GM12878 (cell line): ENCODE measurements at regions not wholly inside any gene's neighbourhood (a gene's known extent, or its start where the extent isn't known, plus 50 kb on each side); places are given as distances from the start of the nearest gene placed in this dataset.

Experiments
- ATAC-seq: fragments of 200-7000 bp; cut with Tn5 transposase; 3 replicates; pipeline ENCODE4 v1.9.1; 2020; ENCODE audit warnings: mild to moderate bottlenecking, moderate library complexity
- BruUV-seq: library from RNA; stranded (reverse); fragments of 400-500 nt; replicated peaks from 2 replicates; lab custom pipeline; 2021; lab: Mats Ljungman, UMichigan
- CTCF ChIA-PET: fragments of 300-600 bp; sonication (Branson Sonifier 250); formaldehyde crosslinking; extraction: SDS; loops from one replicate; lab custom pipeline; 2021; ENCODE audit warnings: inconsistent platforms; lab: Yijun Ruan, JAX
- POLR2A ChIA-PET: fragments of 350-600 bp; formaldehyde crosslinking; extraction: SDS; loops from one replicate; lab custom pipeline; 2021; ENCODE audit warnings: inconsistent platforms; lab: Charles Lee
- RAD21 ChIA-PET: fragments of 300-600 bp; sonication (Branson Sonifier 250); formaldehyde crosslinking; loops from one replicate; lab custom pipeline; 2023; ENCODE audit warnings: antibody characterized with exemption; ENCODE audit not compliant: unreplicated experiment; lab: Charles Lee
- SMC1A ChIA-PET: fragments of 300-600 bp; sonication (Branson Sonifier 250); formaldehyde crosslinking; loops from one replicate; lab custom pipeline; 2023; ENCODE audit not compliant: unreplicated experiment, uncharacterized antibody; lab: Charles Lee
- DNase-seq: peaks from one replicate; pipeline ENCODE4 v3.0.0-alpha.2; 2011; ENCODE audit warnings: low read depth, low spot score
- FAIRE-seq: peaks from 3 replicates; lab custom pipeline; 2011; peaks lifted over from hg19 to GRCh38; lab: Jason Lieb, UNC
- H2AFZ ChIP-seq: 2 replicates; pipeline ENCODE4 v1.6.0; 2011; ENCODE audit warnings: low read depth, low read length, control low read depth; ENCODE audit not compliant: control insufficient read depth
- H3K27ac ChIP-seq: 2 replicates; pipeline ENCODE4 v1.5.1; 2011; ENCODE audit warnings: control low read depth; ENCODE audit not compliant: control insufficient read depth, insufficient read depth
- H3K27me3 ChIP-seq, 2 experiments: replicated peaks in 1 of 2; 2 replicates each; pipeline versions ENCODE4 v1.6.0 to v1.6.1; 2011; ENCODE audit warnings: low read length in 1 of 2; ENCODE audit not compliant: control insufficient read depth in 2 of 2, insufficient read depth in 2 of 2
- H3K36me3 ChIP-seq, 2 experiments: 2 replicates each; pipeline ENCODE4 v1.5.1; 2011; ENCODE audit warnings: low read length in 1 of 2; ENCODE audit not compliant: control insufficient read depth in 2 of 2, insufficient read depth in 2 of 2
- H3K4me1 ChIP-seq: 2 replicates; pipeline ENCODE4 v1.6.1; 2011; ENCODE audit warnings: mild to moderate bottlenecking, low read length, moderate library complexity, mixed read lengths; ENCODE audit not compliant: control insufficient read depth, insufficient read depth
- H3K4me2 ChIP-seq: 2 replicates; pipeline ENCODE4 v1.6.0; 2011; ENCODE audit warnings: control low read depth; ENCODE audit not compliant: control insufficient read depth, insufficient read depth
- H3K4me3 ChIP-seq: fragments of 200-600 bp; sonication (generic); 2 replicates; pipeline ENCODE4 v1.5.1; 2016
- H3K79me2 ChIP-seq: 2 replicates; pipeline ENCODE4 v1.6.0; 2011; ENCODE audit warnings: low read length; ENCODE audit not compliant: control insufficient read depth, insufficient read depth
- H3K9ac ChIP-seq: 2 replicates; pipeline ENCODE4 v1.8.0; 2011; ENCODE audit warnings: low read length, control low read depth, mixed read lengths; ENCODE audit not compliant: control insufficient read depth, insufficient read depth
- H3K9me3 ChIP-seq: replicated peaks from 3 replicates; pipeline ENCODE4 v1.5.1; 2011; ENCODE audit warnings: mild to moderate bottlenecking, low read length; ENCODE audit not compliant: control insufficient read depth, insufficient read depth
- H4K20me1 ChIP-seq: 2 replicates; pipeline ENCODE4 v1.6.0; 2011; ENCODE audit not compliant: control insufficient read depth, insufficient read depth
- CHD2 ChIP-seq: IDR thresholded peaks from 2 replicates; pipeline ENCODE4 v1.6.1; 2011; ENCODE audit warnings: low read depth, low read length, improper control_type of control experiment, borderline replicate concordance
- CHD4 ChIP-seq: fragments of 200-600 bp; sonication (generic); IDR thresholded peaks from 2 replicates; pipeline ENCODE4 v1.6.1; 2016; ENCODE audit warnings: mild to moderate bottlenecking
- ETV6 ChIP-seq, 2 experiments: fragments of 450-650 bp in 1 of 2; IDR thresholded peaks in 1 of 2; conservative IDR thresholded peaks in 1 of 2; 2 replicates each; pipeline ENCODE4 v1.6.1; 2014; ENCODE audit warnings: antibody characterized with exemption in 1 of 2, borderline replicate concordance in 1 of 2, low read depth in 1 of 2, mild to moderate bottlenecking in 1 of 2, moderate library complexity in 1 of 2
- JUNB ChIP-seq: IDR thresholded peaks from 2 replicates; pipeline ENCODE4 v1.6.1; 2016; ENCODE audit warnings: antibody characterized with exemption, mild to moderate bottlenecking
- JUND ChIP-seq: IDR thresholded peaks from 2 replicates; pipeline ENCODE4 v1.6.1; 2012; ENCODE audit warnings: low read depth, mild to moderate bottlenecking, low read length, improper control_type of control experiment, moderate library complexity
- LARP7 ChIP-seq: fragments of 450-650 bp; IDR thresholded peaks from 2 replicates; pipeline ENCODE4 v1.6.1; 2017; ENCODE audit warnings: mild to moderate bottlenecking
- NBN ChIP-seq: fragments of 450-650 bp; IDR thresholded peaks from 2 replicates; pipeline ENCODE4 v1.6.1; 2016
- NRF1 ChIP-seq: conservative IDR thresholded peaks from 2 replicates; pipeline ENCODE4 v1.6.1; 2011; ENCODE audit warnings: mild to moderate bottlenecking, low read depth, low read length, improper control_type of control experiment
- PRDM15 ChIP-seq: fragments of 450-650 bp; formaldehyde crosslinking; IDR thresholded peaks from 2 replicates; pipeline ENCODE4 v1.4.0; 2020; ENCODE audit warnings: mild to moderate bottlenecking, moderate library complexity
- RBBP5 ChIP-seq: fragments of 200-600 bp; sonication (generic); conservative IDR thresholded peaks from 2 replicates; pipeline ENCODE4 v1.6.1; 2016
- SMAD1 ChIP-seq: fragments of 450-650 bp; IDR thresholded peaks from 2 replicates; pipeline ENCODE4 v1.6.1; 2018; ENCODE audit warnings: mild to moderate bottlenecking, low read depth; ENCODE audit not compliant: partially characterized antibody
- SMAD5 ChIP-seq: IDR thresholded peaks from 2 replicates; pipeline ENCODE4 v1.6.1; 2016; ENCODE audit warnings: antibody characterized with exemption, low read depth
- SREBF1 ChIP-seq: IDR thresholded peaks from 2 replicates; pipeline ENCODE4 v1.6.1; 2012; ENCODE audit warnings: mild to moderate bottlenecking, low read length
- TARDBP ChIP-seq: IDR thresholded peaks from 2 replicates; pipeline ENCODE4 v1.6.1; 2016; ENCODE audit warnings: borderline replicate concordance
- ZNF384 ChIP-seq: IDR thresholded peaks from 2 replicates; pipeline ENCODE4 v1.6.1; 2012; ENCODE audit warnings: low read depth, mild to moderate bottlenecking, low read length, improper control_type of control experiment, borderline replicate concordance
- ZNF622 ChIP-seq: fragments of 450-650 bp; IDR thresholded peaks from 2 replicates; pipeline ENCODE4 v1.6.1; 2017; ENCODE audit warnings: mild to moderate bottlenecking, inconsistent platforms
- ZSCAN29 ChIP-seq: fragments of 450-650 bp; IDR thresholded peaks from 2 replicates; pipeline ENCODE4 v1.6.1; 2017; ENCODE audit warnings: mild to moderate bottlenecking, moderate library complexity
- WGBS: methylation state at CpG from one replicate; pipeline ENCODE4 v1.1.6; 2016; ENCODE audit warnings: low lambda C conversion rate; ENCODE audit not compliant: insufficient replicate concordance, insufficient coverage; ENCODE audit errors: missing lambda C conversion rate; 5-methylcytosine and 5-hydroxymethylcytosine counted together
- in situ Hi-C: fragments of 300-500 bp; cut with MboI; formaldehyde crosslinking; loops from 9 replicates; pipeline ENCODE4 v1.14.3; 2018; ENCODE audit warnings: mixed read lengths
- intact Hi-C: fragments of 100-400 bp; cut with micrococcal nuclease; formaldehyde crosslinking; loops from one replicate; pipeline ENCODE4 v1.14.2; 2022; ENCODE audit not compliant: unreplicated experiment
- TF ChIP-seq, protein P1 (sequence below): fragments of 450-650 bp; IDR thresholded peaks from 2 replicates; pipeline ENCODE4 v1.6.1; 2018; ENCODE audit warnings: mild to moderate bottlenecking, low read depth, moderate library complexity; ENCODE audit not compliant: partially characterized antibody

DNA sequence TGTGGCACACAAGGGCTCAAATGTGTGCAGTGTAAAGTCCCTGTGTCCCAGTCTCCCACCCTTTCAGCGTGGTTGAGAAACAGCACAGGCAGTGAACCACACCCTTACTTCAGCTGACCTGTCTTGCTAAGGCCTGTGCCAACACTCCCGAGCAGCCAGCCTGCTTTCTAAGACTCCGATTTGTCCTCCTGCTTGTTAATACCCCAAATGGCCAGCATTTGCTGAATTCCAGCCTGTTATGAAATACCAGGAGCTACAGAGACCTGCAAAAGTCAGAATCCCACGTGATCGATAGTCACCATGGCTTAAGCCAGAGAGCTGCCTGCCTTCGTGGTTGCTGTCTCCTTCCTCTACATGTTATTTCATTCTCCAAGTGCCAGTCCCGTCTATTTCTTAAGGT is 200.5 kb downstream of the FGF9 start:
- no peaks in the 10 kb centered on the region for H3K4me1 ChIP-seq
- TF ChIP-seq PRDM15 (CRISPR knock-in tag): no peak
- TF ChIP-seq JUNB: no peak
- TF ChIP-seq NBN: no peak
- TF ChIP-seq TARDBP: no peak
- TF ChIP-seq SMAD5: no peak
- TF ChIP-seq, protein P1, sequence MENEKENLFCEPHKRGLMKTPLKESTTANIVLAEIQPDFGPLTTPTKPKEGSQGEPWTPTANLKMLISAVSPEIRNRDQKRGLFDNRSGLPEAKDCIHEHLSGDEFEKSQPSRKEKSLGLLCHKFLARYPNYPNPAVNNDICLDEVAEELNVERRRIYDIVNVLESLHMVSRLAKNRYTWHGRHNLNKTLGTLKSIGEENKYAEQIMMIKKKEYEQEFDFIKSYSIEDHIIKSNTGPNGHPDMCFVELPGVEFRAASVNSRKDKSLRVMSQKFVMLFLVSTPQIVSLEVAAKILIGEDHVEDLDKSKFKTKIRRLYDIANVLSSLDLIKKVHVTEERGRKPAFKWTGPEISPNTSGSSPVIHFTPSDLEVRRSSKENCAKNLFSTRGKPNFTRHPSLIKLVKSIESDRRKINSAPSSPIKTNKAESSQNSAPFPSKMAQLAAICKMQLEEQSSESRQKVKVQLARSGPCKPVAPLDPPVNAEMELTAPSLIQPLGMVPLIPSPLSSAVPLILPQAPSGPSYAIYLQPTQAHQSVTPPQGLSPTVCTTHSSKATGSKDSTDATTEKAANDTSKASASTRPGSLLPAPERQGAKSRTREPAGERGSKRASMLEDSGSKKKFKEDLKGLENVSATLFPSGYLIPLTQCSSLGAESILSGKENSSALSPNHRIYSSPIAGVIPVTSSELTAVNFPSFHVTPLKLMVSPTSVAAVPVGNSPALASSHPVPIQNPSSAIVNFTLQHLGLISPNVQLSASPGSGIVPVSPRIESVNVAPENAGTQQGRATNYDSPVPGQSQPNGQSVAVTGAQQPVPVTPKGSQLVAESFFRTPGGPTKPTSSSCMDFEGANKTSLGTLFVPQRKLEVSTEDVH: no peak
- no peak for TF ChIP-seq SMAD1
- TF ChIP-seq NRF1: no peak
- TF ChIP-seq CHD4: no peak
- TF ChIP-seq LARP7: no peak
- TF ChIP-seq ZSCAN29: no peak
- no peak for TF ChIP-seq ZNF384
- no peak for TF ChIP-seq ZNF622
- TF ChIP-seq JUND: no peak
- no peak for TF ChIP-seq ETV6 (conservative IDR thresholded peaks at IDR 0.05 in 1 of 2, IDR thresholded peaks at IDR 0.05 in 1 of 2; ENCODE audit: borderline replicate concordance in 1 of 2, low read depth in 1 of 2)
- TF ChIP-seq RBBP5: no peak
- TF ChIP-seq CHD2: no peak
- TF ChIP-seq SREBF1: no peak
- CTCF ChIA-PET: interaction anchor here (1.9 kb wide), 1 partner anchor 234 kb away, joined by 4 read pairs; no protein-coding TSS in a partner anchor
- intact Hi-C loops (no loop called here), in situ Hi-C loops (no loop called here)
- H3K27ac ChIP-seq: no peak overlapping the region
- no peaks in the 10 kb centered on the region for H3K9me3 ChIP-seq
- H3K79me2 ChIP-seq: no peaks in the 10 kb centered on the region
- no peaks in the 10 kb centered on the region for H4K20me1 ChIP-seq
- DNase-seq (no peak), FAIRE-seq (no peak), ATAC-seq (no peak)
- POLR2A ChIA-PET: no interaction called here
- no peak overlapping the region for H3K9ac ChIP-seq
- RAD21 ChIA-PET: no interaction called here
- no peak overlapping the region for H3K4me3 ChIP-seq
- no peaks in the 10 kb centered on the region for H3K27me3 ChIP-seq
- SMC1A ChIA-PET: interaction anchor here (1.2 kb wide), 1 partner anchor 10 kb away, joined by 3 read pairs; no protein-coding TSS in a partner anchor
- BruUV-seq: no TSS peak
- WGBS: 37% methylated on average over 7 of the region's 7 CpGs
- H2AFZ ChIP-seq: no peak overlapping the region
- no peaks in the 10 kb centered on the region for H3K36me3 ChIP-seq
- H3K4me2 ChIP-seq: no peak overlapping the region
